ENCODE measurements at regions not wholly inside any gene's neighbourhood (a gene's known extent, or its start where the extent isn't known, plus 50 kb on each side); places are given as distances from the start of the nearest gene placed in this dataset.
A peak's percentile ranks its signal among the peaks of the same experiment; 100 is the strongest.

- H3K4me3 ChIP-seq (ENCODE audit: extremely low read depth in 1 of 4, insufficient read depth in 2 of 4, low read depth in 3 of 4, low read length in 4 of 4) = no peak overlapping the region
- H3K4ac ChIP-seq (replicated peaks; ENCODE audit: insufficient read length, low read depth, low read length) = no peak overlapping the region
- no peak overlapping the region for H3K27ac ChIP-seq (ENCODE audit: low read depth, low read length)
- peak; percentile 86 for FAIRE-seq
- ChIA-PET POLR2A (ENCODE audit: partially characterized antibody) (no interaction called here), CTCF (ENCODE audit: partially characterized antibody) (interaction anchor here (0.7 to 1.4 kb wide), 11 partner anchors 10 to 524 kb away, joined by 3 to 7 read pairs (median 4); no protein-coding TSS in a partner anchor)
- TF ChIP-seq CTCF (IDR thresholded peaks at IDR 0.05; ENCODE audit: control extremely low read depth in 1 of 3, insufficient read depth in 1 of 3, low read depth in 1 of 3, low read length in 3 of 3) = peak; percentile 33 to 72 (median 63)
- TF ChIP-seq SP4 (IDR thresholded peaks at IDR 0.05; ENCODE audit: low read length) = no peak
- no peak for TF ChIP-seq POU5F1 (IDR thresholded peaks at IDR 0.05; ENCODE audit: low read depth, low read length)
- TF ChIP-seq ASH2L (IDR thresholded peaks at IDR 0.05; ENCODE audit: low read length) = no peak
- TF ChIP-seq SP2 (IDR thresholded peaks at IDR 0.05; ENCODE audit: low read length) = no peak
- TF ChIP-seq SP1 (IDR thresholded peaks at IDR 0.05; ENCODE audit: low read depth, low read length) = no peak
- TF ChIP-seq TAF1 (IDR thresholded peaks at IDR 0.05; ENCODE audit: low read depth, low read length) = no peak
- peak; percentile 74 to 79 for TF ChIP-seq RAD21 (IDR thresholded peaks at IDR 0.05 in 1 of 2, conservative IDR thresholded peaks at IDR 0.05 in 1 of 2; ENCODE audit: low read depth in 2 of 2, low read length in 2 of 2)
- no peak for TF ChIP-seq KDM1A (IDR thresholded peaks at IDR 0.05; ENCODE audit: borderline replicate concordance, low read length)
- no peak for TF ChIP-seq ZNF274 (IDR thresholded peaks at IDR 0.05; ENCODE audit: borderline replicate concordance, extremely low read depth, low read length)
- TF ChIP-seq SUZ12 (IDR thresholded peaks at IDR 0.05; ENCODE audit: low read length) = no peak
- no peak for TF ChIP-seq GTF2F1 (IDR thresholded peaks at IDR 0.05; ENCODE audit: borderline replicate concordance, low read depth, low read length)
- no peak overlapping the region for H2AFZ ChIP-seq (ENCODE audit: low read length)
- WGBS, 2 experiments (ENCODE audit: extremely low coverage in 1 of 2, insufficient coverage in 1 of 2, insufficient read length in 1 of 2, insufficient replicate concordance in 2 of 2, low coverage in 1 of 2, low lambda C conversion rate in 2 of 2, missing lambda C conversion rate in 1 of 2) = 36% methylated on average over 2 of the region's 2 CpGs; no CpG with 5 or more reads in 1 of the 2 experiments
- H3K23me2 ChIP-seq (ENCODE audit: low read depth, low read length) = no peaks in the 10 kb centered on the region
- no peaks in the 10 kb centered on the region for H3K27me3 ChIP-seq (replicated peaks in 1 of 4; ENCODE audit: control insufficient read depth in 3 of 4, extremely low read depth in 1 of 4, insufficient read depth in 3 of 4, low read length in 3 of 4)
- H3K4me1 ChIP-seq (replicated peaks in 1 of 4; ENCODE audit: control insufficient read depth in 3 of 4, insufficient read depth in 4 of 4, low read length in 3 of 4) = peaks cover 2 to 12% (median 3%) of the 10 kb centered on the region in 4 experiments; a peak in 3 of 7 replicates
- H2AK5ac ChIP-seq (ENCODE audit: low read depth, low read length) = no peak overlapping the region
- H3K14ac ChIP-seq (ENCODE audit: insufficient read length) = no peak overlapping the region
- H2BK15ac ChIP-seq (ENCODE audit: low read length) = no peak overlapping the region
- H3K18ac ChIP-seq (ENCODE audit: extremely low read depth, low read length) = no peak overlapping the region
- H4K8ac ChIP-seq (ENCODE audit: extremely low read depth, insufficient read depth, low read length) = no peak overlapping the region
- no peaks in the 10 kb centered on the region for H3K79me1 ChIP-seq (ENCODE audit: low read depth, low read length)
- no peak overlapping the region for H4K91ac ChIP-seq (replicated peaks; ENCODE audit: insufficient read length, low read length)
- no peaks in the 10 kb centered on the region for H3K79me2 ChIP-seq (ENCODE audit: control insufficient read depth in 1 of 2, insufficient read depth in 2 of 2, low read length in 2 of 2)
- H4K20me1 ChIP-seq (replicated peaks in 1 of 2; ENCODE audit: control insufficient read depth in 1 of 2, insufficient read depth in 2 of 2, low read length in 2 of 2) = no peaks in the 10 kb centered on the region
- no peak overlapping the region for H3K9ac ChIP-seq (replicated peaks in 1 of 4; ENCODE audit: extremely low read depth in 1 of 4, low read depth in 3 of 4, low read length in 3 of 4)
- H2BK5ac ChIP-seq (ENCODE audit: low read depth, low read length) = no peak overlapping the region
- H2BK120ac ChIP-seq (replicated peaks; ENCODE audit: low read depth, low read length) = no peak overlapping the region
- DNase-seq (ENCODE audit: low read depth in 1 of 2, low spot score in 2 of 2) = peak in 1 of 2 experiments; percentile 70
- H4K5ac ChIP-seq (ENCODE audit: insufficient read length, low read depth, low read length) = no peak overlapping the region
- no peaks in the 10 kb centered on the region for H3K9me3 ChIP-seq (ENCODE audit: insufficient read depth in 2 of 2, low read depth in 1 of 2, low read length in 1 of 2)
- H2BK20ac ChIP-seq (ENCODE audit: low read length) = no peak overlapping the region
- H2BK12ac ChIP-seq (ENCODE audit: low read depth, low read length) = no peak overlapping the region
- no peak overlapping the region for H3K4me2 ChIP-seq (ENCODE audit: insufficient read depth in 1 of 2, low read depth in 2 of 2, low read length in 2 of 2)
- H3K23ac ChIP-seq (ENCODE audit: insufficient read length) = no peak overlapping the region
- H3K36me3 ChIP-seq (ENCODE audit: control insufficient read depth in 2 of 4, insufficient read depth in 4 of 4, low read length in 3 of 4) = no peaks in the 10 kb centered on the region
- H3K56ac ChIP-seq (replicated peaks; ENCODE audit: insufficient read length, low read depth, low read length) = no peak overlapping the region
Observed at GRCh38 chr2:104412384-104412783, 441.5 kb upstream of the POU3F3 start.

Data from H1 (cell line).